ENCODE measurements at regions not wholly inside any gene's neighbourhood (a gene's known extent, or its start where the extent isn't known, plus 50 kb on each side); places are given as distances from the start of the nearest gene placed in this dataset.

DNA sequence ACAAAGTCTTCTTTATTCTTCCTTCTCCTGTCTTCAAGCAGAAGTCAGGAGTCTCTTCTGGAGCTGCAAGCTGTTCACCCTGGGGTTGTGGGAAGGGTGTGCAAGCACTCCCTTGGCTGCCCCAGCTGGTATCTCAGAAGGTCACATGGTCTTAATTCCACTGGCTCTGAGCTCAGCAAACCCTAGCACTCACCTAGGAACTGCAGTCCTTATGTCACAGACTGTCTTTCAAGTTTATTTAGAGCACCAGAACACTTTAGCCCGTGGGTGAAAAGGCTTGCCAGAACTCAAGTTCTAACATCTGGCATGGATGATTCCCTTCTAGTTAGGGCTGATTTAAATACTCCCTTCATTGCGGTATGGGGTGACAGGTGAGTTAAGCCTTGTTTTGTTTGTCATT lies 379.0 kb downstream of the CCER1 start:
- DNase-seq (ENCODE audit: low spot score in 2 of 2), result no peak
- intact Hi-C loops (cut with DNase I; ENCODE audit: low total_unique reads), result no loop called here
- no peak overlapping the region for H3K4me3 ChIP-seq (ENCODE audit: low read depth, poor library complexity, severe bottlenecking)
- WGBS, 2 donors, result 42 to 44% methylated on average over 2 of the region's 2 CpGs
- TF ChIP-seq POLR2A (IDR thresholded peaks at IDR 0.05), result no peak
- TF ChIP-seq, protein P1, sequence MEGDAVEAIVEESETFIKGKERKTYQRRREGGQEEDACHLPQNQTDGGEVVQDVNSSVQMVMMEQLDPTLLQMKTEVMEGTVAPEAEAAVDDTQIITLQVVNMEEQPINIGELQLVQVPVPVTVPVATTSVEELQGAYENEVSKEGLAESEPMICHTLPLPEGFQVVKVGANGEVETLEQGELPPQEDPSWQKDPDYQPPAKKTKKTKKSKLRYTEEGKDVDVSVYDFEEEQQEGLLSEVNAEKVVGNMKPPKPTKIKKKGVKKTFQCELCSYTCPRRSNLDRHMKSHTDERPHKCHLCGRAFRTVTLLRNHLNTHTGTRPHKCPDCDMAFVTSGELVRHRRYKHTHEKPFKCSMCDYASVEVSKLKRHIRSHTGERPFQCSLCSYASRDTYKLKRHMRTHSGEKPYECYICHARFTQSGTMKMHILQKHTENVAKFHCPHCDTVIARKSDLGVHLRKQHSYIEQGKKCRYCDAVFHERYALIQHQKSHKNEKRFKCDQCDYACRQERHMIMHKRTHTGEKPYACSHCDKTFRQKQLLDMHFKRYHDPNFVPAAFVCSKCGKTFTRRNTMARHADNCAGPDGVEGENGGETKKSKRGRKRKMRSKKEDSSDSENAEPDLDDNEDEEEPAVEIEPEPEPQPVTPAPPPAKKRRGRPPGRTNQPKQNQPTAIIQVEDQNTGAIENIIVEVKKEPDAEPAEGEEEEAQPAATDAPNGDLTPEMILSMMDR (IDR thresholded peaks at IDR 0.05), result no peak

DNA sequence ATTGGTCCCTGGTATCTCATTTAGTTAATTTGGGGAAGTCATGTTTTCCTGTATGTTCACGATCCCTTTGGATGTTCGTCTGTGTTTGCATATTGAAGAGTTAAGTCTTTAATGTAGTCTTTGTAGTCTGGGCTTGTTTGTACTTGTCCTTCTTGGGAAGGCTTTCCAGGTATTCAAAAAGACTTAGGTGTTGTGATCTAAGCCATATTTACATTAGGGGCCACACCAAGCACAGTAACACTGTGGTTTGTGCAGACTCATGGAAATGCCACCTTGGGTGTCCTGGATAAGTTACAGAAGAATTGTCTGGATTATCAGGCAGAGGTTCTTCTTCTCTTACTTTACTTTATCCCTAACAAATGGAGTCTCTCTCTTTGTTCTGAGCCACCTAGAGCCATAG lies 380.3 kb downstream of the CCER1 start:
- no peak for TF ChIP-seq POLR2A (IDR thresholded peaks at IDR 0.05)
- TF ChIP-seq, protein P1 (IDR thresholded peaks at IDR 0.05), result no peak
- intact Hi-C loops (cut with DNase I; ENCODE audit: low total_unique reads), result no loop called here
- WGBS, 2 donors, result 60 to 70% methylated on average over 2 of the region's 2 CpGs
- H3K4me3 ChIP-seq (ENCODE audit: low read depth, poor library complexity, severe bottlenecking), result no peak overlapping the region
- no peak for DNase-seq (ENCODE audit: low spot score in 2 of 2)

DNA sequence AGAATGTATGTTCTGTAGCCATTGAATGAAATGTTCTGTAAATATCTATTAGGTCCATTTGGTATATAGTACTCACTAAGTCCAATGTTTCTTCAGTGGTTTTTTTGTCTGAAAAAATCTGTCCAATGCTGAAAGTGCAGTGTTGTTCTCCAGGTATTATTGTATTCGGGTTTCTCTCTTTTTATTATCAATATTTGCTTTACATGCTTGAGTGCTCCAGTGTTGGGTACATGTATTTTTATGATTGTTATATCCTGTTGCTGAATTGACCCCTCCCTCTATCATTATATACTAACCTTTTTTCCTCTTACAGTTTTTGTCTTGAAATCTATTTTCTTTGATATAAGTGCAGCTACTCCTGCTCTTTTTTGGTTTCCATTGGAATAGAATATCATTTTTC lies 382.2 kb downstream of the CCER1 start:
- intact Hi-C loops (cut with DNase I; ENCODE audit: low total_unique reads), result no loop called here
- 0 to 94% methylated on average over 1 of the region's 1 CpG for WGBS, 2 donors
- no peak for DNase-seq (ENCODE audit: low spot score in 2 of 2)
- no peak for TF ChIP-seq POLR2A (IDR thresholded peaks at IDR 0.05)
- TF ChIP-seq, protein P1 (IDR thresholded peaks at IDR 0.05), result no peak
- no peak overlapping the region for H3K4me3 ChIP-seq (ENCODE audit: low read depth, poor library complexity, severe bottlenecking)

DNA sequence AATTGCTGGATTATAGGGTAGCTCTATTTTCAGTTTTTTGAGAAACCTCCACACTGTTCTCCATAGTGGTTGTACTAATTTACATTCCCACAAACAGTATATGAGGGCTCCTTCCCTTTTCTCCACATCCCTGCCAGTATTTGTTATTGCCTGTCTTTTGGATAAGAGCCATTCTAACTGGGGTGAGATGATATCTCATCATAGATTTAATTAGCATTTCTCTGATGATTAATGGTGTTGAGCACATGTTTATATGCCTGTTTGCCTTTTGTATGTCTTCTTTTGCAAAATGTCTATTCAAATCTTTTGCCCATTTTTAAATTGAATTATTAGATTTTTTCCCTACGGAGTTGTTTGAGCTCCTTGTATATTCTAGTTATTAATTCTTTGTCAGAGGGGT lies 385.3 kb downstream of the CCER1 start:
- no peak overlapping the region for H3K4me3 ChIP-seq (ENCODE audit: low read depth, poor library complexity, severe bottlenecking)
- no peak for TF ChIP-seq POLR2A (IDR thresholded peaks at IDR 0.05)
- TF ChIP-seq, protein P1 (IDR thresholded peaks at IDR 0.05), result no peak
- WGBS, 2 donors, result 38 to 59% methylated on average over 1 of the region's 1 CpG
- no peak for DNase-seq (ENCODE audit: low spot score in 2 of 2)
- intact Hi-C loops (cut with DNase I; ENCODE audit: low total_unique reads), result no loop called here

DNA sequence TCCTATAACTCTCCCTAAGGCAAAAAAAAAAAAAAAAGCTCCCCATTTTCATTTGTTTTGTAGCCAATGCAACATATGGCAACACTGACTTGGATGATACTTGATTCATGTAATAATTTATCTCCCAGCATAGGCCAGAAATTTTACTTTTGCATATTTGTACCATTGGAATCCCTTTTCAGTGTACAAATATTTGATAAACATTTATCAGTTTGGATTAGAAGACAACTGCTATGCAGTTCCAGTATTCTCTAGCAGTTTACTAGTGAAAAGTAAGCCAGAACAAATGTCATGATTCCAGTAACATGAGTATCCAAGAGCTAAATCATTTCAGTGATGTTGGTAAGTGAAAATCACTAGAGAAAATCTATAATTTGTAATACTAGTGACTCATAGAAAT lies 392.3 kb downstream of the CCER1 start:
- TF ChIP-seq, protein P1 (IDR thresholded peaks at IDR 0.05), result no peak
- TF ChIP-seq POLR2A (IDR thresholded peaks at IDR 0.05), result no peak
- H3K4me3 ChIP-seq (ENCODE audit: low read depth, poor library complexity, severe bottlenecking), result no peak overlapping the region
- no peak for DNase-seq (ENCODE audit: low spot score in 2 of 2)
- intact Hi-C loops (cut with DNase I; ENCODE audit: low total_unique reads), result no loop called here

DNA sequence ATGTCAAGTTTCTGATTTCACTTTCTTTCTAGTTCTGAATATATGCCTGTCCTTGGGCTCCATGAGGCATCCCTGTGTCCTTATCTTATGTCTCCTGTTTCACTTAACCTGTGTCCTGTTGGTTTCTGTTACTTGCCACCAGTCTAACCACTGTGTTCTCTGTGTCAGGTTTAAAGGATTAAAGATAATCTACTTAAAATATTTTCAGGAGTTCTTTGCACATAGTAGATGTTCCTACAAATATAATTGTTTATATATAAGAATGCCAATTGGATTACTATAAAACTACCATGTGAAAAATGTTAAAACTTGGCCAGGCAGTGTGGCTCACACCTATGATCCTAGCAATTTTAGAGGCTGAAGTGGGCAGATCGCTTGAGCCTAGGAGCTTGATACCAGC lies 406.4 kb downstream of the CCER1 start:
- 96% methylated on average over 1 of the region's 1 CpG for WGBS, 2 donors
- TF ChIP-seq, protein P1 (IDR thresholded peaks at IDR 0.05), result no peak
- no peak for TF ChIP-seq POLR2A (IDR thresholded peaks at IDR 0.05)
- no peak overlapping the region for H3K4me3 ChIP-seq (ENCODE audit: low read depth, poor library complexity, severe bottlenecking)
- no peak for DNase-seq (ENCODE audit: low spot score in 2 of 2)
- intact Hi-C loops (cut with DNase I; ENCODE audit: low total_unique reads), result no loop called here
